ENCODE measurements at regions not wholly inside any gene's neighbourhood (a gene's known extent, or its start where the extent isn't known, plus 50 kb on each side); places are given as distances from the start of the nearest gene placed in this dataset.

GRCh38 chr10:131683941-131684340 is 216.9 kb upstream of the PPP2R2D start:
- no peak for TF ChIP-seq CTCF (IDR thresholded peaks at IDR 0.05; ENCODE audit: insufficient read depth, low read length, severe bottlenecking)
- no peak overlapping the region for H3K4me3 ChIP-seq (ENCODE audit: low read depth, low read length)
- H3K27me3 ChIP-seq (ENCODE audit: control insufficient read depth, insufficient read depth, low read length): no peaks in the 10 kb centered on the region
- no peak for FAIRE-seq
- DNase-seq (ENCODE audit: low read depth): no peak
- H3K36me3 ChIP-seq (ENCODE audit: control insufficient read depth, insufficient read depth, low read length): no peaks in the 10 kb centered on the region

DNA sequence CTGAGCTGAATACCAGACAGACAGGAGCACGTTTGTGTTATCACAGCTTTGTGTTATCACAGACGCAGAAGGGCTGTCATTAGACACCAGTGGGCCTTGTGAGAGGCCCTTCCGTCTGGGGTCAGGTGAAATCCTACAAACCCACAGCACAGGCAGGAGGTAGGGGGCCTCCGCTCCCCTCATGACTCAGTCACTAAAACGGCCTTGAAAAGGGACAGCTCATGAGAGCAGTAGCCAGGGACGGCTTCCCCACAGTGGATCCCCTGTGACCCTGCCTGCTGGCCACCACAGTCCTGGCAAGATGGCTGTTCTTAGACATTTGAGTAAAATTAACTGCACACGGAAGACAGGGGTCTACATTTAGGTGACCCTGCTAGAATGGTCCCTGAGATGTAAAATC is 215.8 kb upstream of the PPP2R2D start:
- Histone ChIP-seq H3K36me3 (ENCODE audit: control insufficient read depth, insufficient read depth, low read length) (no peaks in the 10 kb centered on the region), H3K27me3 (ENCODE audit: control insufficient read depth, insufficient read depth, low read length) (no peaks in the 10 kb centered on the region), H3K4me3 (ENCODE audit: low read depth, low read length) (no peak overlapping the region)
- no peak for FAIRE-seq
- no peak for TF ChIP-seq CTCF (IDR thresholded peaks at IDR 0.05; ENCODE audit: insufficient read depth, low read length, severe bottlenecking)
- DNase-seq (ENCODE audit: low read depth): no peak

- no peak for DNase-seq (ENCODE audit: low read depth)
These were observed 215.2 kb upstream of the PPP2R2D start for GRCh38 chr10:131685576-131685975.

GRCh38 chr10:131686781-131687420 is 213.9 kb upstream of the PPP2R2D start:
- Histone ChIP-seq H3K4me3 (ENCODE audit: low read depth, low read length) (no peak overlapping the region), H3K36me3 (ENCODE audit: control insufficient read depth, insufficient read depth, low read length) (no peaks in the 10 kb centered on the region), H3K27me3 (ENCODE audit: control insufficient read depth, insufficient read depth, low read length) (no peaks in the 10 kb centered on the region)
- DNase-seq (ENCODE audit: low read depth) (no peak), FAIRE-seq (no peak)
- TF ChIP-seq CTCF (IDR thresholded peaks at IDR 0.05; ENCODE audit: insufficient read depth, low read length, severe bottlenecking): no peak

More at GRCh38 chr10:131685576-131685975, 215.2 kb upstream of the PPP2R2D start:
- FAIRE-seq: no peak
- Histone ChIP-seq H3K4me3 (ENCODE audit: low read depth, low read length) (no peak overlapping the region), H3K36me3 (ENCODE audit: control insufficient read depth, insufficient read depth, low read length) (no peaks in the 10 kb centered on the region), H3K27me3 (ENCODE audit: control insufficient read depth, insufficient read depth, low read length) (no peaks in the 10 kb centered on the region)
- no peak for TF ChIP-seq CTCF (IDR thresholded peaks at IDR 0.05; ENCODE audit: insufficient read depth, low read length, severe bottlenecking)

DNA sequence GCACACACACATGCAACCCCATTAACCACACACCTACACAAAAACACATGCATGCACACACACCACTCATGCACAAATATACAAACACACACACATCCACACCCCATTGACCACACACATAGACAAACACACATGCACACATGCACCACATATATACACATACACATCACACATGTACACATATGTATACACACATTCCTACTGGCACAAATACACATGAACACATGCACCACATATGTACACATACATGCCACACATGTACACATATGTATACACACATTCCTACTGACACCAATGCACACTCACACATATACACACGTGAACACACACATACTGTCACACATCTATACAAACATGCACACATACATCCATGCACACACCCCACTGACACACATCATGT is 212.5 kb upstream of the PPP2R2D start:
- Histone ChIP-seq H3K27me3 (ENCODE audit: control insufficient read depth, insufficient read depth, low read length) (no peaks in the 10 kb centered on the region), H3K36me3 (ENCODE audit: control insufficient read depth, insufficient read depth, low read length) (no peaks in the 10 kb centered on the region), H3K4me3 (ENCODE audit: low read depth, low read length) (no peak overlapping the region)
- DNase-seq (ENCODE audit: low read depth): no peak
- FAIRE-seq: peak; percentile 96
- TF ChIP-seq CTCF (IDR thresholded peaks at IDR 0.05; ENCODE audit: insufficient read depth, low read length, severe bottlenecking): no peak

DNA sequence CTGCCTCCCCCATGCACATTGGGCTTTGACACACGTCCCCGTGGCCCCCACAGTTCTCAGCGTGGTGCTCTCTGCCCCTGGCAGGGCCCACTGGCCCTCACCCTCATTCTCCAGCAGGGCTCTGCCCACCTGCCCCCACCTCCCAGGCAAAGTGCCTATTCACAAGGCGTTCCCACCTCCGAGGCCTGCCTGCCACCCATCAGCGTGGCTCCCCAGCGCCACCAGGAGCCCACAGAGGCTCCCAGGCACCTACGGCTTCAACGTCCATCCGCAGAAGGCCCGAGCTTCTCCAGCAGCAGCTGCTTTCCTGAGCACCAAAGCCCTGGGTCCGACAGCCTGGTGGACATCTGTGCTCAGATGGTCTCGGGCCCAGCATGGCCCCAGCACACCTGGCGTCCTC is 211.8 kb upstream of the PPP2R2D start:
- FAIRE-seq (no peak), DNase-seq (ENCODE audit: low read depth) (no peak)
- TF ChIP-seq CTCF (IDR thresholded peaks at IDR 0.05; ENCODE audit: insufficient read depth, low read length, severe bottlenecking): no peak
- H3K27me3 ChIP-seq (ENCODE audit: control insufficient read depth, insufficient read depth, low read length): no peaks in the 10 kb centered on the region
- H3K4me3 ChIP-seq (ENCODE audit: low read depth, low read length): no peak overlapping the region
- no peaks in the 10 kb centered on the region for H3K36me3 ChIP-seq (ENCODE audit: control insufficient read depth, insufficient read depth, low read length)

Measured in bronchial epithelial cell (primary cell).